Endothelial cell (in vitro differentiated cells): ENCODE measurements at regions not wholly inside any gene's neighbourhood (a gene's known extent, or its start where the extent isn't known, plus 50 kb on each side); places are given as distances from the start of the nearest gene placed in this dataset.

Experiments used
- DNase-seq: peaks from one replicate; pipeline ENCODE4 v3.0.0; 2021; ENCODE audit warnings: low spot score
- H3K27ac Mint-ChIP-seq: one replicate; pipeline ENCODE4 v1.8.0; 2021; ENCODE audit warnings: mixed read lengths, inconsistent platforms; ENCODE audit not compliant: unreplicated experiment
- H3K27me3 Mint-ChIP-seq: one replicate; pipeline ENCODE4 v1.8.0; 2021; ENCODE audit warnings: mild to moderate bottlenecking, moderate library complexity, mixed read lengths, inconsistent platforms; ENCODE audit not compliant: unreplicated experiment
- H3K36me3 Mint-ChIP-seq: one replicate; pipeline ENCODE4 v1.8.0; 2021; ENCODE audit warnings: mild to moderate bottlenecking, low read depth, mixed read lengths, inconsistent platforms; ENCODE audit not compliant: unreplicated experiment
- H3K4me1 Mint-ChIP-seq: one replicate; pipeline ENCODE4 v1.8.0; 2021; ENCODE audit warnings: mild to moderate bottlenecking, mixed read lengths, inconsistent platforms; ENCODE audit not compliant: unreplicated experiment
- H3K4me3 Mint-ChIP-seq: one replicate; pipeline ENCODE4 v1.8.0; 2021; ENCODE audit warnings: mild to moderate bottlenecking, mixed read lengths, inconsistent platforms; ENCODE audit not compliant: unreplicated experiment
- H3K9me3 Mint-ChIP-seq: one replicate; pipeline ENCODE4 v1.8.0; 2021; ENCODE audit warnings: mixed read lengths, inconsistent platforms; ENCODE audit not compliant: unreplicated experiment
- TF ChIP-seq, protein P1 (sequence below): fragments of 200-600 bp; sonication (generic); IDR thresholded peaks from one replicate; pipeline ENCODE4 v1.5.0; 2021; ENCODE audit warnings: antibody characterized with exemption; ENCODE audit not compliant: unreplicated experiment

DNA sequence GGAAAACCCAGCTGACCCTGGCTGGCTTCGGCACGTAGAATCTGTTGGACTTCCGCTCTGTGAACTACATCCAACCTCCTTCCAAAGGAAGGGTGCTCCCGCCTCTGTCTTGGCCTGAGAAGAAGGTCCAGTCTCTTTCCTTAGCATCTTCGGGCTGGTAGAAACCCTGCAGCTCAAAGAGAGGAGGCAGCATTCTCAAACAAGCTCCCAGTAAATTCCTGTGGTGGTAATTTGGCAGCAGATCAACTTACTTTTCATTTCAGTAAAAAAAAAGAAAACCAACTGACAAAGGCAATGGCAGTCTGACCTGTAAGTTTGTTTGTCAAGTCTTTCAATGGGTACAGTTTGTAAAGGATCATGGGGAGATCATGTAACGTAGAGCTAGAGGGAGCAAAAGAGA is 176.7 kb downstream of the MED10 start:
- TF ChIP-seq, protein P1, sequence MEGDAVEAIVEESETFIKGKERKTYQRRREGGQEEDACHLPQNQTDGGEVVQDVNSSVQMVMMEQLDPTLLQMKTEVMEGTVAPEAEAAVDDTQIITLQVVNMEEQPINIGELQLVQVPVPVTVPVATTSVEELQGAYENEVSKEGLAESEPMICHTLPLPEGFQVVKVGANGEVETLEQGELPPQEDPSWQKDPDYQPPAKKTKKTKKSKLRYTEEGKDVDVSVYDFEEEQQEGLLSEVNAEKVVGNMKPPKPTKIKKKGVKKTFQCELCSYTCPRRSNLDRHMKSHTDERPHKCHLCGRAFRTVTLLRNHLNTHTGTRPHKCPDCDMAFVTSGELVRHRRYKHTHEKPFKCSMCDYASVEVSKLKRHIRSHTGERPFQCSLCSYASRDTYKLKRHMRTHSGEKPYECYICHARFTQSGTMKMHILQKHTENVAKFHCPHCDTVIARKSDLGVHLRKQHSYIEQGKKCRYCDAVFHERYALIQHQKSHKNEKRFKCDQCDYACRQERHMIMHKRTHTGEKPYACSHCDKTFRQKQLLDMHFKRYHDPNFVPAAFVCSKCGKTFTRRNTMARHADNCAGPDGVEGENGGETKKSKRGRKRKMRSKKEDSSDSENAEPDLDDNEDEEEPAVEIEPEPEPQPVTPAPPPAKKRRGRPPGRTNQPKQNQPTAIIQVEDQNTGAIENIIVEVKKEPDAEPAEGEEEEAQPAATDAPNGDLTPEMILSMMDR, result no peak

DNA sequence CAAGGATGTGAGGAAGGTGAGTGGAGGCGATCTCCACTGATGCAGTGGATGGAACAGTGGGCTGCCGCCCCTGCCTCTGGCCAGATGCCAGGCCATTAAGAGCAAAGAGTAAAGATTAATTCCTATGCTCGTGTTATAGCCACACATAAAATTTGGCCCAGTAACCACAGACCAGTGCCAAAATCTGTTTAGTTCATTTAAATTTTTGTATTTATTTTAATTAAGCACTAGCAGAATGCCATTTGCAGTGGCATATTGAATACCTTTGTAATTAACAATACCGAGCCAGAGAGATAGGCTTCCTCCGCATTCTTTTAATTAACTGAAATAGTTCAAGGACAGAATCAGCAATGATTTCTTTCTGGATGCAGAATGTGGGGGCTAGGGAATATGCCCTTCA is 179.8 kb downstream of the MED10 start:
- no peak overlapping the region for H3K4me3 Mint-ChIP-seq
- TF ChIP-seq, protein P1, result no peak
- no peak overlapping the region for H3K27ac Mint-ChIP-seq
- peaks cover 14% of the 10 kb centered on the region for H3K4me1 Mint-ChIP-seq
- no peaks in the 10 kb centered on the region for H3K36me3 Mint-ChIP-seq
- no peak for DNase-seq
- H3K27me3 Mint-ChIP-seq, result peaks cover 4% of the 10 kb centered on the region
- H3K9me3 Mint-ChIP-seq, result no peaks in the 10 kb centered on the region

More for the DNA sequence above, 176.7 kb downstream of the MED10 start:
- Mint-ChIP-seq H3K4me1 (no peaks in the 10 kb centered on the region), H3K27ac (no peak overlapping the region), H3K9me3 (no peaks in the 10 kb centered on the region), H3K27me3 (peaks cover 4% of the 10 kb centered on the region), H3K36me3 (no peaks in the 10 kb centered on the region), H3K4me3 (no peak overlapping the region)
- DNase-seq, result no peak

DNA sequence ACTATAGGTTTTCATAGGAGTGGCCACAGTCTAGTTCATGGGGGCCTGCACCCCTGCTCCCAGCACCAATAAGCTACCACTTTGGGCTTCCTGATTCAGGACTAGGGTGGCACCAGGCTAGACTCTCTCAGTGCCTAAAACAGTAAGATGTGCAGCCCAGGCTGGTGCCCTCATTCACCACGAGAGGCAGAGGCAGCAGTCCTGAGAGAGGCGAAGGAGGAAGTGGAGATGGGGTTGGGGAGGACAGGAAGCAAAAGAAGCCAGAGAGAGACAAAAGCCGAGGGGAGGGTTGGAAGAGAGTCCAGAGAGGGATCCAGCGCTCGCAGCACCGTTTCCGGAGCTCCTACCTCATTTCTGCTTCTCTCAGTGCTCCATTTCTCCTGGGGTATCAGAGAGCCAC is 180.9 kb downstream of the MED10 start:
- no peak for DNase-seq
- Mint-ChIP-seq H3K4me3 (no peak overlapping the region), H3K4me1 (peaks cover 14% of the 10 kb centered on the region), H3K27me3 (peaks cover 6% of the 10 kb centered on the region), H3K27ac (no peak overlapping the region), H3K36me3 (no peaks in the 10 kb centered on the region), H3K9me3 (no peaks in the 10 kb centered on the region)
- TF ChIP-seq, protein P1, result no peak

DNA sequence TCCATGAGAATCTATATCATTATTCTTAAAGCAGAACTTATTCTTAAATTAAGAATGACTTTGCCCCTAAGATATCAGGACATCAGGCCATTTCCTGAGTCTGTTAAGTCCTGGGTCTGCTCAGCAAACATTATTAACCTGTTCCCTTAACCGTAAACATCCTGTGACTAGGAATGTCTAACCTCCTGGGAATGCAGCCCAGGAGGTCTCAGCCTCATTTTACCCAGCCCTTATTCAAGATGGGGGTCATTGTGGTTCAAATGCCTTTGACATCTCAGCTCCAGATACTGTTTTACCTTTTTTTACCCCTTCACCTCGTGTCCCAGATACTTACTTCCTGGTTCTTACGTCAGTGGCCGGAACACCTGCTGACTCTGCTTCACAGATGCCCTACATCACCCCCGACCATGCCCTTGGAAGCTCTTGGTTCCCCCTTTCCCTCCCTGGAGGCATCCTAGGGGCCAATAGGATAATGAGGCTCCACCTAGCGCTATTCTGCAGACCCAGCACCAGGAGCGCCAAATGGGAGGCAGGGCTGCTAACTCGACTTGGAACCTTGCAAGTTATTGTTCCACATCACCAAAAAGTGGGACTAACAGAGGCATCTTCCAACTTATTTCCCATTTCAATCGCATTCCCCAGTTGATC is 182.5 kb downstream of the MED10 start:
- no peak for DNase-seq
- no peaks in the 10 kb centered on the region for H3K36me3 Mint-ChIP-seq
- H3K4me1 Mint-ChIP-seq, result peaks cover 14% of the 10 kb centered on the region
- no peak overlapping the region for H3K4me3 Mint-ChIP-seq
- peaks cover 6% of the 10 kb centered on the region for H3K27me3 Mint-ChIP-seq
- H3K27ac Mint-ChIP-seq, result no peak overlapping the region
- no peaks in the 10 kb centered on the region for H3K9me3 Mint-ChIP-seq
- TF ChIP-seq, protein P1, result no peak

DNA sequence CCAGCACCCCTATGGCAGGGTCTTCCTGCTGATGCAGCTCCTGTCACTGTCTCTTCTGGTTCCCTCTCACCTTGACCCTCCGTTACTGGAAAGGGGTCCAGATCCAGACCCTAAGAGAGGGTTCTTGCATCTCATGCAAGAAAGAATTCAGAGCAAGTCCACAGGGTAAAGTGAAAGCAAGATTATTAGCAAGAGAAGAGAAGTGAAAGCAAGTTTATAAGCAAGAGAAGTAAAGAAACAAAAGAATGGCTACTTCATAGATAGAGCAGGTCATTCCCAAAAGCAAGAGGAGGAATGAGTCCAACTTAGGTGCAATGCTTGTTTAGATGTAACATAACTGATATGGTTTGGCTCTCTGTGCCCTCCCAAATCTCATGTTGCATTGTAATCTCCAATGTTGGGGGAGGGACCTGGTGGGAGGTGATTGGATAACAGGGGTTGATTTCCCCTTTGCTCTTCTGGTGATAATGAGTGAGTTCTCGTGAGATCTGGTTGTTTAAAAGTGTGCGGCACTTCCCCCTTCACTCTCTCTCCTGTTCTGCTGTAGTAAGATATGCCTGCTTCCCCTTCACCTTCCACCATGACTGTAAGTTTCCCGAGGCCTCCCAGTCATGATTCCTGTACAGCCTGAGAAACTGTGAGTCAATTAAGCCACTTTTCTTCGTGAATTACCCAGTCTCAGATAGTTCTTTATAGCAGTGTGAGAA is 183.3 kb downstream of the MED10 start:
- Mint-ChIP-seq H3K27me3 (peaks cover 6% of the 10 kb centered on the region), H3K9me3 (no peaks in the 10 kb centered on the region), H3K27ac (no peak overlapping the region), H3K36me3 (no peaks in the 10 kb centered on the region), H3K4me1 (peaks cover 14% of the 10 kb centered on the region), H3K4me3 (no peak overlapping the region)
- no peak for DNase-seq
- TF ChIP-seq, protein P1, result no peak
